NCI-H2107 treated with DMSO at 0.1 percent for 48 hours (cell line): ENCODE measurements at regions not wholly inside any gene's neighbourhood (a gene's known extent, or its start where the extent isn't known, plus 50 kb on each side); places are given as distances from the start of the nearest gene placed in this dataset.
"Not testable (repeated sequence)": the region's sequence is repeated elsewhere in the genome, so short reads cannot be mapped to it uniquely, and the experiment has no call there.

Source experiments
- DNase-seq: peaks from one replicate; lab custom pipeline; 2025; ENCODE audit not compliant: unreplicated experiment; lab: John Stamatoyannopoulos, UW

GRCh38 chrX:906586-906985 lies 276.0 kb downstream of the SHOX start:
- DNase-seq, result no peak

- DNase-seq, result no peak
Measured at GRCh38 chrX:905848-906566, 275.4 kb downstream of the SHOX start.

GRCh38 chrX:903116-903515 lies 272.5 kb downstream of the SHOX start:
- DNase-seq, result no peak

GRCh38 chrX:896256-896655 lies 265.7 kb downstream of the SHOX start:
- no peak for DNase-seq

GRCh38 chrX:889966-890651 lies 259.5 kb downstream of the SHOX start:
- no peak for DNase-seq

- not testable (repeated sequence) for DNase-seq
Measured at GRCh38 chrX:887724-888123, 257.1 kb downstream of the SHOX start.

- no peak for DNase-seq
Measured at GRCh38 chrX:883588-883987, 253.0 kb downstream of the SHOX start.

GRCh38 chrX:879756-880698 lies 249.4 kb downstream of the SHOX start:
- DNase-seq, result not testable (repeated sequence)

- no peak for DNase-seq
Measured at GRCh38 chrX:874061-874460, 243.5 kb downstream of the SHOX start.

GRCh38 chrX:873016-873415 lies 242.4 kb downstream of the SHOX start:
- no peak for DNase-seq

GRCh38 chrX:872090-872489 lies 241.5 kb downstream of the SHOX start:
- DNase-seq, result no peak

GRCh38 chrX:871626-872025 lies 241.0 kb downstream of the SHOX start:
- no peak for DNase-seq

- DNase-seq, result no peak
Measured at GRCh38 chrX:867966-868647, 237.5 kb downstream of the SHOX start.

- DNase-seq, result no peak
Measured at GRCh38 chrX:867502-867901, 236.9 kb downstream of the SHOX start.

GRCh38 chrX:866441-866990 lies 235.9 kb downstream of the SHOX start:
- no peak for DNase-seq

- DNase-seq, result no peak
Measured at GRCh38 chrX:865422-865821, 234.8 kb downstream of the SHOX start.

GRCh38 chrX:861921-862320 lies 231.3 kb downstream of the SHOX start:
- no peak for DNase-seq

- DNase-seq, result no peak
Measured at GRCh38 chrX:861340-861890, 230.8 kb downstream of the SHOX start.

GRCh38 chrX:859329-859728 lies 228.7 kb downstream of the SHOX start:
- no peak for DNase-seq

- no peak for DNase-seq
Measured at GRCh38 chrX:858542-859078, 228.0 kb downstream of the SHOX start.
